Right lobe of liver (tissue), 6 donors: ENCODE measurements at regions not wholly inside any gene's neighbourhood (a gene's known extent, or its start where the extent isn't known, plus 50 kb on each side); places are given as distances from the start of the nearest gene placed in this dataset.

Experiments used
- ATAC-seq, 4 donors: fragments of 200-7000 bp; cut with Tn5 transposase; one replicate each; pipeline ENCODE4 v1.9.1; 2020; ENCODE audit warnings: mild to moderate bottlenecking in 4 of 4, moderate library complexity in 4 of 4
- DNase-seq, 3 donors: peaks; one replicate each; pipeline ENCODE4 v3.0.0-alpha.2; 2020
- H3K27ac ChIP-seq, 3 donors: fragments of 200-600 bp; one replicate each; pipeline ENCODE4 v1.8.0; 2022
- H3K27me3 ChIP-seq, 2 donors: fragments of 200-600 bp; one replicate each; pipeline ENCODE4 v1.8.0; 2022
- H3K36me3 ChIP-seq, 4 donors: fragments of 200-600 bp; sonication (generic) in 1 of 4; one replicate each; pipeline versions ENCODE4 v1.5.1 to v1.8.0; 2017 to 2022; ENCODE audit warnings: control low read depth in 1 of 4
- H3K4me1 ChIP-seq, 4 donors: fragments of 200-600 bp; sonication (generic) in 1 of 4; one replicate each; pipeline versions ENCODE4 v1.5.1 to v1.8.0; 2017 to 2022; ENCODE audit warnings: control low read depth in 1 of 4
- H3K4me3 ChIP-seq, 3 donors: fragments of 200-600 bp; one replicate each; pipeline ENCODE4 v1.8.0; 2022
- H3K9me3 ChIP-seq, 4 donors: fragments of 200-600 bp; sonication (generic) in 1 of 4; one replicate each; pipeline versions ENCODE4 v1.5.1 to v1.8.0; 2017 to 2022; ENCODE audit warnings: control low read depth in 1 of 4
- POLR2A ChIP-seq: fragments of 450-650 bp; IDR thresholded peaks from one replicate; pipeline ENCODE4 v1.6.1; 2017; ENCODE audit warnings: antibody characterized with exemption, mild to moderate bottlenecking
- WGBS: methylation state at CpG from one replicate; pipeline ENCODE4 v1.1.6; 2018; ENCODE audit warnings: low coverage, low lambda C conversion rate; ENCODE audit not compliant: insufficient coverage; ENCODE audit errors: missing lambda C conversion rate; 5-methylcytosine and 5-hydroxymethylcytosine counted together
- intact Hi-C, 2 donors: fragments of 100-400 bp; cut with DNase I; formaldehyde crosslinking; loops; one replicate each; pipeline versions ENCODE4 v1.11.2 to v1.14.1; 2022
- TF ChIP-seq, protein P1 (sequence below), 4 donors: fragments of 200-600 bp in 3 of 4; fragments of 450-650 bp in 1 of 4; IDR thresholded peaks; one replicate each; pipeline versions ENCODE4 v1.5.1 to v1.8.0; 2016 to 2022; ENCODE audit warnings: antibody characterized with exemption in 4 of 4, mild to moderate bottlenecking in 2 of 4
- donor health status: DM: no; HTN: yes; CAD: no.
- donor health status: DM: no; HTN: no; CAD: no.
- donor health status: DM: no; HTN: no; CAD: no.
- donor health status: DM: no; HTN: yes; CAD: no.
- donor health status: DM: no; HTN: yes; CAD: no.

DNA sequence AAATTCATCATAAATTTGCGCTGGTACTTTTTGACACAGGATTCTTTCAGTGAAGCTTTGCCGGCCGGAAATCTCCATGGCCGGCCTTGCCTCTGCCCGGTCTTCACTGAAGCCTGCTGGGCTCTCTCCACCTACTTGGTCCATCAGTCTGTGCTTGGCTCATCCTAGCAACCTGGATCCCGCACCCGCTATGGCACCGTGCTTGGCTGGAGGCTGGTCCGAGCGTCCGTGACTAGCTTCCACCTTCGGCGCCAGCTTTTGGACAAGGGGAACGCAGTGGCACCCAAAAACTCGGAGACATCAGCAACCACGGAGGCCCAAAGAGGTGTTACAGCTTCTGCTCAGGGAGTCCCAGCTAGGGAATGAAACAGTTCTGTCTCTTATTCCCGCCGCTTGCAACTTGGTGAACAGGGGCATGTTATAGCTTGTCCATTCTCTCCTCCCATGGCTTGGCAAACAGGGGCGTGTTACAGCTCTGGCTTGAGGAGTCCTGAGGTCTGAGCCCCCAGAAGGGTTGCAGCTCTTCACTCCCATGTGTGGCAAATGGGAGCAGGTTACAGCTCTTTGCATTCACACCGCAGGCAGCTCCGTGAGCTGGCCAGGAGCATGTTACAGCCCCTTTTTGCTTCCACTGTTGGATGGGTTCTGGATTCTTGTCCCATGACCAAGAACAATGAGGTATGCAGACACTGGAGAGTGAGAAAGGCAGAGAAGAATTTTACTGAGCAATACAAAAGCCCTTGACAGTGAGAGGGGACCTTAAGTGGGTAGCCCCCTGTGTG lies 204.2 kb downstream of the DIPK2A start:
- H3K9me3 ChIP-seq: no peaks in the 10 kb centered on the region
- no peak overlapping the region for H3K27ac ChIP-seq
- no peak for ATAC-seq
- no peaks in the 10 kb centered on the region for H3K27me3 ChIP-seq
- no peak for TF ChIP-seq POLR2A
- TF ChIP-seq, protein P1, sequence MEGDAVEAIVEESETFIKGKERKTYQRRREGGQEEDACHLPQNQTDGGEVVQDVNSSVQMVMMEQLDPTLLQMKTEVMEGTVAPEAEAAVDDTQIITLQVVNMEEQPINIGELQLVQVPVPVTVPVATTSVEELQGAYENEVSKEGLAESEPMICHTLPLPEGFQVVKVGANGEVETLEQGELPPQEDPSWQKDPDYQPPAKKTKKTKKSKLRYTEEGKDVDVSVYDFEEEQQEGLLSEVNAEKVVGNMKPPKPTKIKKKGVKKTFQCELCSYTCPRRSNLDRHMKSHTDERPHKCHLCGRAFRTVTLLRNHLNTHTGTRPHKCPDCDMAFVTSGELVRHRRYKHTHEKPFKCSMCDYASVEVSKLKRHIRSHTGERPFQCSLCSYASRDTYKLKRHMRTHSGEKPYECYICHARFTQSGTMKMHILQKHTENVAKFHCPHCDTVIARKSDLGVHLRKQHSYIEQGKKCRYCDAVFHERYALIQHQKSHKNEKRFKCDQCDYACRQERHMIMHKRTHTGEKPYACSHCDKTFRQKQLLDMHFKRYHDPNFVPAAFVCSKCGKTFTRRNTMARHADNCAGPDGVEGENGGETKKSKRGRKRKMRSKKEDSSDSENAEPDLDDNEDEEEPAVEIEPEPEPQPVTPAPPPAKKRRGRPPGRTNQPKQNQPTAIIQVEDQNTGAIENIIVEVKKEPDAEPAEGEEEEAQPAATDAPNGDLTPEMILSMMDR (IDR thresholded peaks at IDR 0.05): no peak
- H3K36me3 ChIP-seq: no peaks in the 10 kb centered on the region
- H3K4me1 ChIP-seq: no peaks in the 10 kb centered on the region
- intact Hi-C loops: no loop called here
- H3K4me3 ChIP-seq: no peak overlapping the region
- 96% methylated on average over 12 of the region's 21 CpGs for WGBS
- DNase-seq: no peak

DNA sequence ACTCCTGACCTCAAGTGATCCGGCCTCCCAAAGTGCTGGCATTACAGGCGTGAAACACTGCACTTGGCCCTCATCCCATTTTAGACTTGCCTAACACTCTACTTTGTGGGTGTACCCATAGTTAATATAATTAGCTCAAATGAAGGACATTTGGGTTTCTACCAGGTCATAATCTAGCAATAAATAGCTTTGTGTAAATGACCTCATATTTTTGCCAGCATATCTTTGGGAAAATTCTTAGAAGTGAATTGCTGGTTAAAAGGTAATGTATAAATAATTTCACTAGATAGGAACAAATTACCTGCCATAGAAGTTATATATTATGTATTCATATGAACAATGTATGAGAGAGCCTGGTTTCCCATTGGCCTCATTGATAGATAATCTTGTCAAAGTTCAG lies 206.0 kb downstream of the DIPK2A start:
- DNase-seq (no peak), ATAC-seq (no peak)
- WGBS: 71% methylated on average over 2 of the region's 2 CpGs
- no peak overlapping the region for H3K27ac ChIP-seq
- no peaks in the 10 kb centered on the region for H3K4me1 ChIP-seq
- H3K9me3 ChIP-seq: no peaks in the 10 kb centered on the region
- intact Hi-C loops: no loop called here
- no peaks in the 10 kb centered on the region for H3K36me3 ChIP-seq
- no peaks in the 10 kb centered on the region for H3K27me3 ChIP-seq
- no peak for TF ChIP-seq POLR2A
- TF ChIP-seq, protein P1 (IDR thresholded peaks at IDR 0.05): no peak
- H3K4me3 ChIP-seq: no peak overlapping the region

DNA sequence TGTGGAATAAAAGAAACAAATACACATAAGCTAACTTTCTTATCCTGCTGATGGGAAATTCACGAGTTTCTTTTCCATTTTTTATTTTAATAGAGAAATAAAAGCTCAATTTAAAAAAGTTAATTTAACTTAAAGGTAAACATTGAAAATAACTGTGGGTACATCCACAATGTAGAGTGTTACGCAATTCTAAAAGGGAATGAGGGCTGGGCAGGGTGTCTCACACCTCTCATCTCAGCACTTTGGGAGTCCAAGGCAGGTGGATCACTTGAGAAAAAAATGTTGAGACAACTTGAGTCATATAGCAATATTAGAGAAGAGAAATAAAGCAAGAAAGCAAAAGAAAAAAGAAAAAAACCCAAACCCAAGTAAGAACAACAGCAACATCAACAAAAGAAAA lies 207.0 kb downstream of the DIPK2A start:
- ATAC-seq (no peak), DNase-seq (no peak)
- no peaks in the 10 kb centered on the region for H3K36me3 ChIP-seq
- WGBS: 84% methylated on average over 2 of the region's 2 CpGs
- H3K4me1 ChIP-seq: no peaks in the 10 kb centered on the region
- H3K27me3 ChIP-seq: no peaks in the 10 kb centered on the region
- no peaks in the 10 kb centered on the region for H3K9me3 ChIP-seq
- intact Hi-C loops: no loop called here
- H3K4me3 ChIP-seq: no peak overlapping the region
- H3K27ac ChIP-seq: no peak overlapping the region
- TF ChIP-seq, protein P1 (IDR thresholded peaks at IDR 0.05): no peak
- no peak for TF ChIP-seq POLR2A

DNA sequence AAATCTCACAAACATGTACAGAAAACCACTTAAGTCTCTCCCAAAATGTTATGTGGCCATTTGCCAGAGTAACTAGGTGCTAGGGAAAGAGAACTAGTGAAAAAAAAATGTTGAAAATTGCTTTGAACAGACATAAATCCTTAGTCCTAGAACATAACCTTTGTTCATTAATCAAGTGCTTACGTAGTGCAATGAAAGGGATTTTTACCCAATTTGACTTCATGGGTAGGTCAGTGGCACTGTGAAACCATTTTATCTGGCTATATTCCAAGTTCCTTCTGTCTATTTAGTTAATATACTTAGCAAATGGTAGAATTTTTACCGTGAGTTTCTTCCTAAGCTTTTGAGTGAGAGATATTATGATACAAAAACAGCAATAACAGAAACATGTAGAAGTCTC lies 209.4 kb downstream of the DIPK2A start:
- H3K9me3 ChIP-seq: no peaks in the 10 kb centered on the region
- no peaks in the 10 kb centered on the region for H3K4me1 ChIP-seq
- TF ChIP-seq POLR2A: no peak
- TF ChIP-seq, protein P1 (IDR thresholded peaks at IDR 0.05): no peak
- peak; percentile 62 to 84 (median 73) for ATAC-seq
- no peak overlapping the region for H3K4me3 ChIP-seq
- WGBS: 14% methylated on average over 2 of the region's 2 CpGs
- intact Hi-C loops: no loop called here
- DNase-seq: no peak
- H3K36me3 ChIP-seq: no peaks in the 10 kb centered on the region
- no peaks in the 10 kb centered on the region for H3K27me3 ChIP-seq
- H3K27ac ChIP-seq: peak overlapping the region in 1 of 3 donors; percentile 32
